NOMO-1 treated with dmso at 0.1 percent for 144 hours (cell line): ENCODE measurements at regions not wholly inside any gene's neighbourhood (a gene's known extent, or its start where the extent isn't known, plus 50 kb on each side); places are given as distances from the start of the nearest gene placed in this dataset.

Experiments used
- DNase-seq: peaks from one replicate; lab custom pipeline; 2025; ENCODE audit not compliant: unreplicated experiment; lab: John Stamatoyannopoulos, UW

DNA sequence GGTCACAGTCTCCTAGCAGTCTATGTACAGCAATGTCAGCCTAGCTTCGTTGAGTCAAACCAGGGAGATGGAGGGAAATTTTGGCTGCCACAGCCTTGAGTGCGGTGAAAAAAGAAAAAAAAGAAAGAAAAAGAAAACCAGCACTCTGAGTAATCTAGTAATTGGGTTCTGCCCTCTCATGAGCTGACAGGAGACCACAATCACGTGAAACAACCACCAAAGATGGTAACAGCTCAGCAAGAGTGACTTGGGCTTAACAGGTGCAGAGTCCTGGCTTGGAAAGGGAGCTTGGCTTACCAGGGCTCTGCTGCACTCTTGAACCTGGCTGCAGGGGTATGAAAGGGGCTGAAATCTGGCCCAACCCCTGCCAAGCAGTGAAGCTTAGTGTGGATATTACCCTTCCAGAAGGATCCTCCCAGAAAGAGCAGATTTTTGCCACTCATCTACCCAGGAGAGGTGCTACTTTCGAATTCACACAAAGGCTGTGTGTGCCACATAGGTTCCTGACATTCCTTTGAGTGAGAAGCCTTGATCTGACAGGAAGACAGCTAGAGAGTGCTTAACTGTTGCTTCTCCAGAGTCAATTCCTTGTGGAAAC is 350.3 kb downstream of the PTTG2 start:
- DNase-seq, result no peak

DNA sequence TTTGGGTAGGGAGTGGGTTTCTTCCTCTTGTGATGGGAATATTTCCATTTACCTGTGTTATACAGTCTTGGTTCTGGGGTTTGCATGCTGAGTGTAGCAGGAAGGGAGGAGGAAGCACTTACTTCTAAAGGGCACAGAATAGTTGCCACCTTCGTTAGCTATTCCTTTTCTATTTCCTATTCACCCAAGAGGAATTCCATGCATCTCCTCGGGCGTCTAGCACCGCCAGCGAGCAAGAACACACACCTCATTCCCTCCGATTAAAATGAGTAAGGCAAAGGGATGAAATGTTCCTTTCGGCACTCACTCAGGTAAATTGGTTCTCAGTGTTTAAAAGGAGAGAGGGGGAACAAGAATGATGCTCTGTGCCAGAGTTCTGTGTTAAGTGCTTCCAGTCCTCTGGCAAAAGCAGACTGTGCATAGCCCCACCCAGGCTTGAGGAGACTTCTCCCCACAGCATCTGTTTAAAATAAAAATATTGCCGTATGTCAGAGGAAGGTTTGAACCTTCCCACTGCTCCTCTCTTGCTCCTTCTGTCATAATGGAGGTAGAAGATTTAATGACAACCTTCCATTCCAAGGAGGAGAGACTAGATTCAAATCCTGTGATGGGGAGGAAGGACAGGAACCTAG is 351.4 kb downstream of the PTTG2 start:
- DNase-seq, result no peak

DNA sequence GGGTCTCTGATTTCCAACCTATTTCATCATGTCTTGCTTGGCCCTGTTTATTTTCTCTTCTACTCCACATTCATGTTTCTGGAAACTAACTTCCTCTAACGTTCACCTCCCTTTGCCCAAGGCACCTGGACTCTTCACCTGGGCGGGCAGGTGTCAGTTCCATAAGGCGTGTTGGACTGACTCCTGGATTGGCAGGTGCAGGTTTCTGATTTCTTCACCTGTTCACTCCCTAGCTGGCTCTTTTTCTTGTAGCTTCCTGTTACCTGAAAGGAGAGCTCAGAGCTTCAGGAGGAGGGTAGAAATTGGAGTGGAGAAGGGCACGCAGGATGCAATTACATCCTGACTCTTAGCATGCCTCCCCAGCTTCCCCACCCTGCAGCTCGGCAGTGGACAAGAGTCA is 350.8 kb upstream of the KLF3 start:
- DNase-seq, result no peak

DNA sequence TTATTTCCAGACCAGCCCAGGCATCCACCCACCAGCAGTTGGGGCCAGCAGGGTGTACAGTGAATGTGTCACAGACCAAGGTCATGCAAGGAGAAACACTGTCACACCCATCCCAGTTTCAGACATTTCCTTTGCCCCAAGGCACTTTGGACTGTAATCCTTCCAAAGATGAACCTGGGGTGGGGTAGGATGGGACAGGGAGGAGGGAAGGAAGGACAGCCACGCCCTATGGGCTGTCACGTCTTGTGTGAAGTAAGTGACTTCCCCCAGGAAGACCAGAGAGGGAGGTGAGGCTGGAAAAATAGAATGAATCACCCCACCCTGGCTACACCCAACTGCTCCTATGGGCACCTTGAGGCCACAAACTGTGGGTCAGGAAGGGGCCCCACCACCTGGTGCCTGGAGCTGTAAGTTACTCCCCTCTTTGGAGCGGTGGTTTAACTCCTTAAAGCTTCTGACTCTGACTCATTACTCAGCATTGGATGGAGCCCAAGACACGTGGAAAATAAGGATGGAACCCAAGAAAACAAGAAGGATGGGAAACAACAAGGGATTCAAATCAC is 349.9 kb upstream of the KLF3 start:
- no peak for DNase-seq

DNA sequence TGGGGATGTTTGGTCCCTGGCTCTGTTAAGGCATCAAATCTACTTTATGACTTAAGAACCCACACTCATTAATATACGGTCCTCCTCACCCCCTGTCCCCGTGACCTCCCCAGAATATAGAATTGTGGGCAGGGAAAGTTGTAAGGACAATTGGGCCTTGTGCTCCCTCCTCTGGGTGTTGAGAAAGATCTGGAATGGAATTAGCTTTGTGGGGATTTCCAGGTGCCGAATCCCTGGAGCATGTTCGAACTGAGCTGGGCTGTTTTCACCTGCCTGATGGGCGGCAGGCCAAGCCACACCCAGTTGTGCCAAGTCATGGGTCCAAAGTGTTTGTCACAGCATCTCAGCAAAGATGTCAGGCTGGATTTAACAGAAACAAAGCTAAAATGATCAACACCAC is 349.3 kb upstream of the KLF3 start:
- no peak for DNase-seq

GRCh38 chr4:38315286-38315685 is 348.7 kb upstream of the KLF3 start:
- DNase-seq, result no peak

- no peak for DNase-seq
Observed at GRCh38 chr4:38316045-38316444, 348.0 kb upstream of the KLF3 start.

DNA sequence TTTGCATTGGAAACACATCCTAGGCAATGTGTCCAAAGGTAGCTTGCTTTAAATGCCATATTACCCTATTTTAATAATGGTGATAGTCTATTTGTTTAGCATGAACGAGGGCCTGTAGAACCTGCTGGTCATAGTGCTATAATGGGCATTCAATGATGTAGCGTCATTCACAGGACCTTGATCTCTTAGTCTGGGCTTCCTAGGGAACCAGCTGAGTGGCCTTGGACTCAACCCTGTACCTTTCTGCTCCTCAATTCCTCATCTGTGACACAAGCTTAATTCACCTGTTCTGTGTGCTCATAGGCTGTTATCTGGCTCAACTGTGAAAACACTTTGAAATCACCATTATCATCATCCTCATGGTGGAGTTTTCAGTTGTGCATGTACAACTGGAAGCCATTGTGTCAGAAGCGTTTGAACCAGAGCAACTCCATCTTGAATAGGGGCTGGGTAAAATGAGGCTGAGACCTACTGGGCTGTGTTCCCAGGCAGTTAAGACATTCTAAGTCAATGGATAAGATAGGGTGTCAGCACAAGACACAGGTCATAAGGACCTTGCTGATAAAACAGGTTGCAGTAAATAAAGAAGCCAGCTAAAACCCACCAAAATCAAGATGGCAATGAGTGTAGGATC is 346.8 kb upstream of the KLF3 start:
- no peak for DNase-seq

DNA sequence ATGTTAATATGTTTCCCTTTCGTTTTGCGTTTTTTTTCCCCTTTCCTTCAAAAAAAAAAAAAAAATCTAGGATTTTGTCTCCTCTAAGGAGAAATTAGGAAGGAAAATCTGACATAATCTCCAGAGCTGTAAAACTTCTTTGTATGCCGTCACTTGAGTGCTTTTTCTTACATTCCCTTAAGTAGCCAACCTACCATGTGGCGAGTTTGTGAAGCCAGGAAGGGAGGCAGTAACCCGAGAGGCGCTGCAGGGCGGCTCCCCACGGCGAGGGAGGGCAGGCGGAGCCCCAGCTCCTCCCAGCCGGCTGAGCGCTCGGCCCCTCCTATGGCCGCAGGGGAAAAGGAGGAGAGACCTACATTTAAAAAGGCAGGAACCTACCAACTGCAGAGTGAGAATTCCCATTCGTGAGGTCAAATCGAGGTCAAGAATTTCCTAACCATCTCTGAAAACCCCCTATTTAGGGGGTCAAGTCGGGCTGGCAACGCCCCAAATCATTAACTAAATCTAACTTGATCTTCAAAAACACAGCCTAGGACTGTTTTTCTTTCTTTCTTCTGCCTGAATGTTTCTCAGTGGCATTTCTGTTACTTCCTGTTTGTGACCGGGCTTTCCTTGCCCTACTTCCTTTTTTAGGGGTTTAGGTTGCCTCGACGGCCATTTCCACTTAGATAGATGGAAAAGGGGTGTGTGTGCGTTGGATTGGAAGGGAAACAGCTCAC is 345.1 kb upstream of the KLF3 start:
- peak; percentile 93 for DNase-seq

- DNase-seq, result peak; percentile 86
Observed at GRCh38 chr4:38319456-38320342, 344.3 kb upstream of the KLF3 start.

- no peak for DNase-seq
Observed at GRCh38 chr4:38320343-38320695, 343.7 kb upstream of the KLF3 start.

DNA sequence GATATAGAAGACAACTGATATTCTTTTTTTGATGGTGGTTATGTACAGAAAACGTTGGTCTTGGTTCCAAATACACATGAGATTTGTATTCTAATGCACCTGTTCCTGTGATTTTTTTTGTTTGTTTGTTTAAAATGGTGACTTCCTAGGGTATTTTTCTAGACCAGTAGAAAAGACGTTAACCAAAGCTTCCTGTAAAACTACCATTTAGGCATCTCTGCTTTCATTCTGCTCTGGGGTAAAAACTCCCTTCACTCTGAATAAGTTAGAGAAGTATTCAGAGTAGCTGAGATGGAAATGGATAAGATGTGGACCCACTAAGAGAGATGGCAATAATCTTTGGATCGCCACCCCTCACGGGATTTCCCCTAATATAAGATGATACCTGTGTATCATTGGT is 343.2 kb upstream of the KLF3 start:
- DNase-seq, result no peak

- DNase-seq, result no peak
Observed at GRCh38 chr4:38322714-38323113, 341.3 kb upstream of the KLF3 start.

- no peak for DNase-seq
Observed at GRCh38 chr4:38323141-38323641, 340.8 kb upstream of the KLF3 start.

GRCh38 chr4:38324861-38325628 is 339.0 kb upstream of the KLF3 start:
- no peak for DNase-seq

DNA sequence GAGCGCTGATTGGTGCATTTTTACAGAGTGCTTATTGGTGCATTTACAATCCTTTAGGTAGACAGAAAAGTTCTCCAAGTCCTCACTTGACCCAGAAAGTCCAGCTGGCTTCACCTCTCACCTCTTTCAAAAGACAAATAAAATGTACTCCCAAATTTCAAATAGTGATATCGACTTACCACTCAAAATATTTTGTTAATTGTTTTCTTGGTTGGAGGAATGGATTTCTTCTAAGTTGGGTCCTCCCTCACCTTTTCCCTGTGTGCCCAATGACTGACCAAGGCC is 338.4 kb upstream of the KLF3 start:
- DNase-seq, result no peak

GRCh38 chr4:38326499-38326898 is 337.5 kb upstream of the KLF3 start:
- no peak for DNase-seq

DNA sequence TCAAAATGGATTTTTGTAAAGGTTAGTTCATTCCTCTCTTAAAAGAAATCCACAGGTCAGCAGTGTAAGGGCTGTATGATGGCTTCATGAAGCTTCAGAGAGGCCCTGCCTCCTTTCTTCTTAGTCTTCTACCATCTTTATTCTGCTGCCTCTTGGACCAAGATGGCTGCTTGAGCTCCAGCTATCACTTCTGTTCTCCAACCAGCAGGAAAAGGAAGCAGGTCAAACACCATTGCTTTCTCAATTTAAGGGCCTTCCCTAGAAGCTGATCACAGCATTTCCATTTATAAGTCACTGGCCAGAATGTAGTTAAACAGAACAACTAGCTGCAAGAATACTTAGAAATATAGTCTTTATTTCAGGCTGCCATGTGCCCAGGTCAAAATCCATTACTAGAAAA is 336.8 kb upstream of the KLF3 start:
- DNase-seq, result no peak

DNA sequence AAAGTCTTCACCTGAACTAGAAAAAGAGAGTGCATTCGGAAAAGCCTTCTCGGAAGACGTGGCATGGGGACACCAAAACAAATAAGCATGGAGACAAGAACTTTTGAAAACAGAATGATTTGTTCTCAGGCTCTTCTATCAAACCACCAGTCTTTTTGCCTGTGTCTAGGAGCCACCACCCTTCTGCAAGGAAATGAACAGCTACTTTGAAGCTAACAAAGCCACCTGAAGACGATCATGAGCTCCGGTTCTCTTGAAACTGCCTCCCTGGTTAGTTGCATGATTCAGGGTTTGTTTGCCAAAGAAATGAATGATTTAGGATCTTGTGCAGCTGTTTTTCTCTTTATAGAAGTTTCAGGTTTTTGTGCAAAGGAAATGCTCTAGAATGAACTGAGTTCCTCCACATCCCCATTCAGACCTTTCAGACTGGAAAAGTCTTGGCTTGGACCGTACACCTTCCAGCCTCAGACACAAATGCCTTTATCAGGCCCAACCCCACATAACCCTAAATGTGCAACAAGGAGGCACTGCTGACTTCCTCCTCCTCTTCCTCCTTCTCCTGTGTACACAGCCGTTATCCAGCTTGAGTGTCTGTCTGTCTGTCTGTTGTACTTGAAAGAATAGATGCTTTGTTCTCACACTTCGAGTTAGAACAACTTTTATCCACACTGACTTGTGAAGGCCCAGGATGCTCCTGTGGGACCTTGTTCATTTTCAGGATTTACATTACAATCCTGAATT is 334.8 kb upstream of the KLF3 start:
- no peak for DNase-seq
